Vagina (tissue), 2 donors: ENCODE measurements at regions not wholly inside any gene's neighbourhood (a gene's known extent, or its start where the extent isn't known, plus 50 kb on each side); places are given as distances from the start of the nearest gene placed in this dataset.

Source experiments
- DNase-seq, 2 donors: peaks; one replicate each; pipeline ENCODE4 v3.0.0-alpha.2; 2017; ENCODE audit errors: extremely low spot score in 2 of 2
- H3K27ac ChIP-seq: fragments of 200-600 bp; sonication (generic); one replicate; pipeline ENCODE4 v1.5.1; 2019
- H3K27me3 ChIP-seq: fragments of 200-600 bp; sonication (generic); one replicate; pipeline ENCODE4 v1.5.1; 2019
- H3K36me3 ChIP-seq, 2 donors: fragments of 200-600 bp; sonication (generic); one replicate each; pipeline ENCODE4 v1.5.1; 2017 to 2019
- H3K4me1 ChIP-seq: fragments of 200-600 bp; sonication (generic); one replicate; pipeline ENCODE4 v1.5.1; 2019
- H3K4me3 ChIP-seq, 2 donors: fragments of 200-600 bp; sonication (generic); 1 replicate in 1 of 2; 2 replicates in 1 of 2; pipeline ENCODE4 v1.5.1; 2016 to 2019
- H3K9me3 ChIP-seq: fragments of 200-600 bp; sonication (generic); one replicate; pipeline ENCODE4 v1.5.1; 2019
- POLR2A ChIP-seq, 2 donors: fragments of 450-650 bp; IDR thresholded peaks; one replicate each; pipeline ENCODE4 v1.6.1; 2017; ENCODE audit warnings: antibody characterized with exemption in 2 of 2, mild to moderate bottlenecking in 2 of 2, moderate library complexity in 2 of 2
- POLR2AphosphoS5 ChIP-seq, 2 donors: sonication (generic); formaldehyde crosslinking; IDR thresholded peaks; one replicate each; pipeline ENCODE4 v1.9.0; 2017; ENCODE audit warnings: antibody characterized with exemption in 2 of 2, mild to moderate bottlenecking in 2 of 2, low read depth in 1 of 2; ENCODE audit not compliant: insufficient read depth in 1 of 2
- intact Hi-C: fragments of 100-400 bp; cut with DNase I; formaldehyde crosslinking; loops from one replicate; pipeline ENCODE4 v1.15.1; 2023
- TF ChIP-seq, protein P1 (sequence below), 3 experiments: fragments of 450-650 bp in 2 of 3; fragments of 200-600 bp in 1 of 3; sonication (generic) in 1 of 3; IDR thresholded peaks; one replicate each; pipeline ENCODE4 v1.5.1; 2017 to 2019; ENCODE audit warnings: antibody characterized with exemption in 3 of 3, mild to moderate bottlenecking in 2 of 3, moderate library complexity in 2 of 3

DNA sequence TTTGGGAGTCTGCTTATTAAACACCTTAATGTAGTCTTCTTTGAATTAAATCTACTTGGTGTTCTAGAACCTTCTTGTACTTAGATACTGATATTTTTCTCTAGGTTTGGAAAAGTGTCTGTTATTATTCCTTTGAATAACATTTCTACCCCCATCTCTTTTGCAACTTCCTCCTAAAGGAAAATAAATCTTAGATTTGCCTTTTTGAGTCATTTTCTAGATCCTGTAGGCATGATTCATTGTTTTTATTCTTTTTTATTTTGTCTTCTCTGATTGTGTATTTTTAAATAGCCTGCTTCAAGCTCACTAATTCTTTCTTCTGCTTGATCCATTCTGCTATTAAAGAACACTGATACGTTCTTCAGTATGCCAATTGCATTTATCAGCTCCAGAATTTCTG lies 155.9 kb upstream of the NEGR1 start:
- intact Hi-C loops, result no loop called here
- no peak for TF ChIP-seq POLR2A (IDR thresholded peaks at IDR 0.05)
- TF ChIP-seq, protein P1, sequence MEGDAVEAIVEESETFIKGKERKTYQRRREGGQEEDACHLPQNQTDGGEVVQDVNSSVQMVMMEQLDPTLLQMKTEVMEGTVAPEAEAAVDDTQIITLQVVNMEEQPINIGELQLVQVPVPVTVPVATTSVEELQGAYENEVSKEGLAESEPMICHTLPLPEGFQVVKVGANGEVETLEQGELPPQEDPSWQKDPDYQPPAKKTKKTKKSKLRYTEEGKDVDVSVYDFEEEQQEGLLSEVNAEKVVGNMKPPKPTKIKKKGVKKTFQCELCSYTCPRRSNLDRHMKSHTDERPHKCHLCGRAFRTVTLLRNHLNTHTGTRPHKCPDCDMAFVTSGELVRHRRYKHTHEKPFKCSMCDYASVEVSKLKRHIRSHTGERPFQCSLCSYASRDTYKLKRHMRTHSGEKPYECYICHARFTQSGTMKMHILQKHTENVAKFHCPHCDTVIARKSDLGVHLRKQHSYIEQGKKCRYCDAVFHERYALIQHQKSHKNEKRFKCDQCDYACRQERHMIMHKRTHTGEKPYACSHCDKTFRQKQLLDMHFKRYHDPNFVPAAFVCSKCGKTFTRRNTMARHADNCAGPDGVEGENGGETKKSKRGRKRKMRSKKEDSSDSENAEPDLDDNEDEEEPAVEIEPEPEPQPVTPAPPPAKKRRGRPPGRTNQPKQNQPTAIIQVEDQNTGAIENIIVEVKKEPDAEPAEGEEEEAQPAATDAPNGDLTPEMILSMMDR (IDR thresholded peaks at IDR 0.05), result no peak
- no peak for TF ChIP-seq POLR2AphosphoS5 (IDR thresholded peaks at IDR 0.05; ENCODE audit: insufficient read depth in 1 of 2, low read depth in 1 of 2)
- no peak for DNase-seq

GRCh38 chr1:72435025-72435424 lies 152.7 kb upstream of the NEGR1 start:
- intact Hi-C loops, result no loop called here
- no peaks in the 10 kb centered on the region for H3K9me3 ChIP-seq
- H3K27me3 ChIP-seq, result no peaks in the 10 kb centered on the region
- H3K4me3 ChIP-seq, result no peak overlapping the region
- TF ChIP-seq POLR2AphosphoS5 (IDR thresholded peaks at IDR 0.05; ENCODE audit: insufficient read depth in 1 of 2, low read depth in 1 of 2), result no peak
- TF ChIP-seq POLR2A (IDR thresholded peaks at IDR 0.05), result no peak
- TF ChIP-seq, protein P1 (IDR thresholded peaks at IDR 0.05), result no peak
- H3K27ac ChIP-seq, result no peak overlapping the region
- H3K4me1 ChIP-seq, result no peaks in the 10 kb centered on the region
- no peak for DNase-seq
- no peaks in the 10 kb centered on the region for H3K36me3 ChIP-seq

More for the DNA sequence above, 155.9 kb upstream of the NEGR1 start:
- Histone ChIP-seq H3K27ac (no peak overlapping the region), H3K27me3 (no peaks in the 10 kb centered on the region), H3K4me3 (no peak overlapping the region), H3K4me1 (no peaks in the 10 kb centered on the region), H3K36me3 (no peaks in the 10 kb centered on the region), H3K9me3 (no peaks in the 10 kb centered on the region)

DNA sequence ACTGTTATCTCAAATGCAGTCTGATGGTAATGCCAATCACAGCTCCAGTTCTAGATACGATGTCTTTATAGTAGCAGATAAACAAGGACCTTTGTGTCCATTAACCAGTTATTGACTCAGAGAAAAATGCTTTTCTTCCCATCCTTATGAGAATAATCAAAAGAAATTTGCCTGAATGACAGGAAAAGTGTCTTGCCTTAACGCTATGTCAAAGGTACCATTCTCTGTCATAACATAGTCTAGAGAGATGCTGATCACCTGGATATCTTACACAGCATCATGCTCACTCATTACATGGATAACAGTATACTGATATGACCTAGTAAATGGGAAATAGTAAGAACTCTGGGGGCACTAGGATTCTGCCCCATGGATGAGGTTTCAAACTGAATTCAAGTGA lies 151.7 kb upstream of the NEGR1 start:
- no peak for DNase-seq
- Histone ChIP-seq H3K4me3 (no peak overlapping the region), H3K9me3 (no peaks in the 10 kb centered on the region), H3K27ac (no peak overlapping the region), H3K36me3 (no peaks in the 10 kb centered on the region), H3K4me1 (no peaks in the 10 kb centered on the region), H3K27me3 (no peaks in the 10 kb centered on the region)
- TF ChIP-seq, protein P1 (IDR thresholded peaks at IDR 0.05), result no peak
- TF ChIP-seq POLR2A (IDR thresholded peaks at IDR 0.05) (no peak), POLR2AphosphoS5 (IDR thresholded peaks at IDR 0.05; ENCODE audit: insufficient read depth in 1 of 2, low read depth in 1 of 2) (no peak)
- intact Hi-C loops, result no loop called here

GRCh38 chr1:72433591-72433990 lies 151.3 kb upstream of the NEGR1 start:
- intact Hi-C loops, result no loop called here
- Histone ChIP-seq H3K27ac (no peak overlapping the region), H3K9me3 (no peaks in the 10 kb centered on the region), H3K27me3 (no peaks in the 10 kb centered on the region), H3K4me1 (no peaks in the 10 kb centered on the region), H3K36me3 (no peaks in the 10 kb centered on the region), H3K4me3 (no peak overlapping the region)
- DNase-seq, result no peak
- no peak for TF ChIP-seq POLR2AphosphoS5 (IDR thresholded peaks at IDR 0.05; ENCODE audit: insufficient read depth in 1 of 2, low read depth in 1 of 2)
- no peak for TF ChIP-seq POLR2A (IDR thresholded peaks at IDR 0.05)
- TF ChIP-seq, protein P1 (IDR thresholded peaks at IDR 0.05), result no peak

GRCh38 chr1:72432645-72433267 lies 150.4 kb upstream of the NEGR1 start:
- Histone ChIP-seq H3K36me3 (no peaks in the 10 kb centered on the region), H3K27me3 (no peaks in the 10 kb centered on the region), H3K9me3 (no peaks in the 10 kb centered on the region), H3K27ac (no peak overlapping the region), H3K4me3 (no peak overlapping the region), H3K4me1 (no peaks in the 10 kb centered on the region)
- no peak for DNase-seq
- TF ChIP-seq, protein P1 (IDR thresholded peaks at IDR 0.05), result no peak
- no peak for TF ChIP-seq POLR2A (IDR thresholded peaks at IDR 0.05)
- TF ChIP-seq POLR2AphosphoS5 (IDR thresholded peaks at IDR 0.05; ENCODE audit: insufficient read depth in 1 of 2, low read depth in 1 of 2), result no peak
- intact Hi-C loops, result no loop called here
